Liver (tissue), 8 donors: ENCODE measurements at regions not wholly inside any gene's neighbourhood (a gene's known extent, or its start where the extent isn't known, plus 50 kb on each side); places are given as distances from the start of the nearest gene placed in this dataset.

Experiments used
- DNase-seq: peaks from one replicate; pipeline ENCODE4 v3.0.0-alpha.2; 2017; ENCODE audit warnings: low spot score
- H3K27ac ChIP-seq, 2 donors: one replicate each; pipeline ENCODE4 v1.7.0; 2013; ENCODE audit warnings: inconsistent platforms in 2 of 2, low read length in 2 of 2, control low read depth in 1 of 2, low read depth in 1 of 2, mild to moderate bottlenecking in 1 of 2
- H3K27me3 ChIP-seq, 4 donors: one replicate each; pipeline versions ENCODE4 v1.6.1 to v1.7.0; 2013; ENCODE audit warnings: low read length in 3 of 4, inconsistent platforms in 1 of 4, mild to moderate bottlenecking in 1 of 4, moderate library complexity in 1 of 4; ENCODE audit not compliant: control insufficient read depth in 4 of 4, insufficient read depth in 4 of 4
- H3K36me3 ChIP-seq, 4 donors: one replicate each; pipeline versions ENCODE4 v1.6.1 to v1.7.0; 2013; ENCODE audit warnings: low read length in 3 of 4, mild to moderate bottlenecking in 3 of 4, low read depth in 1 of 4, moderate library complexity in 1 of 4; ENCODE audit not compliant: control insufficient read depth in 4 of 4, insufficient read depth in 3 of 4
- H3K4me1 ChIP-seq, 4 donors: one replicate each; pipeline versions ENCODE4 v1.6.1 to v1.7.0; 2013; ENCODE audit warnings: low read length in 3 of 4, mild to moderate bottlenecking in 3 of 4, moderate library complexity in 1 of 4; ENCODE audit not compliant: control insufficient read depth in 4 of 4, insufficient read depth in 4 of 4
- H3K4me3 ChIP-seq, 3 donors: one replicate each; pipeline versions ENCODE4 v1.6.1 to v1.7.0; 2013; ENCODE audit warnings: low read length in 3 of 3, control low read depth in 1 of 3, low read depth in 1 of 3, mild to moderate bottlenecking in 1 of 3
- H3K9ac ChIP-seq, 2 donors: one replicate each; pipeline ENCODE4 v1.7.0; 2013; ENCODE audit warnings: low read length in 2 of 2, mild to moderate bottlenecking in 2 of 2, moderate library complexity in 2 of 2, control low read depth in 1 of 2, low read depth in 1 of 2
- H3K9me3 ChIP-seq, 4 donors: one replicate each; pipeline versions ENCODE4 v1.6.1 to v1.7.0; 2013; ENCODE audit warnings: low read length in 3 of 4; ENCODE audit not compliant: control insufficient read depth in 4 of 4
- EGR1 ChIP-seq, 2 donors: IDR thresholded peaks; 2 replicates each; pipeline ENCODE4 v1.6.1; 2016 to 2018; ENCODE audit warnings: antibody characterized with exemption in 2 of 2, low read depth in 2 of 2
- FOXA1 ChIP-seq: IDR thresholded peaks from 2 replicates; pipeline ENCODE4 v1.6.1; 2016; ENCODE audit warnings: antibody characterized with exemption
- FOXA2 ChIP-seq: IDR thresholded peaks from 2 replicates; pipeline ENCODE4 v1.6.1; 2016; ENCODE audit warnings: antibody characterized with exemption
- GABPA ChIP-seq, 2 donors: IDR thresholded peaks in 1 of 2; conservative IDR thresholded peaks in 1 of 2; 2 replicates each; pipeline ENCODE4 v1.6.1; 2016; ENCODE audit warnings: antibody characterized with exemption in 2 of 2, mild to moderate bottlenecking in 1 of 2, moderate library complexity in 1 of 2
- HNF4A ChIP-seq, 2 donors: conservative IDR thresholded peaks; 2 replicates each; pipeline ENCODE4 v1.6.1; 2016; ENCODE audit warnings: antibody characterized with exemption in 2 of 2, mild to moderate bottlenecking in 2 of 2
- HNF4G ChIP-seq: IDR thresholded peaks from 2 replicates; pipeline ENCODE4 v1.6.1; 2016; ENCODE audit warnings: antibody characterized with exemption
- JUND ChIP-seq, 2 donors: IDR thresholded peaks; 2 replicates each; pipeline ENCODE4 v1.6.1; 2016; ENCODE audit warnings: antibody characterized with exemption in 2 of 2
- RAD21 ChIP-seq, 2 donors: IDR thresholded peaks; 2 replicates each; pipeline ENCODE4 v1.6.1; 2016; ENCODE audit warnings: antibody characterized with exemption in 2 of 2, mild to moderate bottlenecking in 2 of 2
- SP1 ChIP-seq: IDR thresholded peaks from 2 replicates; pipeline ENCODE4 v1.6.1; 2018; ENCODE audit warnings: antibody characterized with exemption, mild to moderate bottlenecking
- TAF1 ChIP-seq: conservative IDR thresholded peaks from 2 replicates; pipeline ENCODE4 v1.6.1; 2016; ENCODE audit warnings: antibody characterized with exemption, mild to moderate bottlenecking
- YY1 ChIP-seq: IDR thresholded peaks from 2 replicates; pipeline ENCODE4 v1.6.1; 2016; ENCODE audit warnings: antibody characterized with exemption, mild to moderate bottlenecking
- WGBS: extraction: QIAGEN DNeasy Blood & Tissue Kit; methylation state at CpG from one replicate; pipeline ENCODE4 v1.1.7; 2013; 5-methylcytosine and 5-hydroxymethylcytosine counted together
- TF ChIP-seq, protein P1 (sequence below): fragments of 150-350 bp; IDR thresholded peaks from 2 replicates; pipeline ENCODE4 v1.5.1; 2017; ENCODE audit warnings: improper control_type of control experiment, low read depth, low read length; ENCODE audit not compliant: missing input control
- TF ChIP-seq, protein P2 (sequence below): IDR thresholded peaks from 2 replicates; pipeline ENCODE4 v1.6.1; 2016; ENCODE audit warnings: antibody characterized with exemption, mild to moderate bottlenecking
- TF ChIP-seq, protein P3 (sequence below): IDR thresholded peaks from 2 replicates; pipeline ENCODE4 v1.6.1; 2016; ENCODE audit warnings: antibody characterized with exemption
- TF ChIP-seq, protein P4 (sequence below): IDR thresholded peaks from 2 replicates; pipeline ENCODE4 v1.6.1; 2016; ENCODE audit warnings: antibody characterized with exemption
- TF ChIP-seq, protein P5 (sequence below): IDR thresholded peaks from 2 replicates; pipeline ENCODE4 v1.6.1; 2016; ENCODE audit warnings: antibody characterized with exemption
- donor health status: healthy.
- donor health status: healthy.
- donor health status: healthy.
- donor health status: healthy.
- donor health status: healthy.

DNA sequence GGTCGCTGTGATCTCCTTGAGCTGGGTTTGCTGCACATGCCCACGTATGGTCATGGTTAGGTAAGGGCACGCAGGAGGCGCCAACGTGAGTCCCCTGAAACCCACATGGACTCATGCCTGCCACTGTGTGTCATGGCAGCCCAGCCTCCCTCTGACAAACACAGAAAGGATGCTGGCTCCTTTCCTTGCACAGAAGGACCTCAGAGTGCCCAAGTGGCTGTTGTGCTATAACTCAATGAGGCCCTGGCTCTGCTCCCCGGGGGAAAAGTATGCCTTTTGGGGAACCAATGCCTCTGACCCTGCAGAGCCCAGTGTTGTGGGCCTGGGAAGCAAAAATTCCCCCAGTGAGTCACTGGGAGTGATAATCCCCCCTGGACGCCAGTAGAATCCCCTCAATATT, 233.9 kb downstream of the VAPA start:
- 86% methylated on average over 7 of the region's 7 CpGs for WGBS
- TF ChIP-seq EGR1 (IDR thresholded peaks at IDR 0.05; ENCODE audit: low read depth in 2 of 2) (no peak), HNF4A (conservative IDR thresholded peaks at IDR 0.05) (no peak), GABPA (IDR thresholded peaks at IDR 0.05 in 1 of 2, conservative IDR thresholded peaks at IDR 0.05 in 1 of 2) (no peak), FOXA2 (no peak)
- TF ChIP-seq, protein P1, sequence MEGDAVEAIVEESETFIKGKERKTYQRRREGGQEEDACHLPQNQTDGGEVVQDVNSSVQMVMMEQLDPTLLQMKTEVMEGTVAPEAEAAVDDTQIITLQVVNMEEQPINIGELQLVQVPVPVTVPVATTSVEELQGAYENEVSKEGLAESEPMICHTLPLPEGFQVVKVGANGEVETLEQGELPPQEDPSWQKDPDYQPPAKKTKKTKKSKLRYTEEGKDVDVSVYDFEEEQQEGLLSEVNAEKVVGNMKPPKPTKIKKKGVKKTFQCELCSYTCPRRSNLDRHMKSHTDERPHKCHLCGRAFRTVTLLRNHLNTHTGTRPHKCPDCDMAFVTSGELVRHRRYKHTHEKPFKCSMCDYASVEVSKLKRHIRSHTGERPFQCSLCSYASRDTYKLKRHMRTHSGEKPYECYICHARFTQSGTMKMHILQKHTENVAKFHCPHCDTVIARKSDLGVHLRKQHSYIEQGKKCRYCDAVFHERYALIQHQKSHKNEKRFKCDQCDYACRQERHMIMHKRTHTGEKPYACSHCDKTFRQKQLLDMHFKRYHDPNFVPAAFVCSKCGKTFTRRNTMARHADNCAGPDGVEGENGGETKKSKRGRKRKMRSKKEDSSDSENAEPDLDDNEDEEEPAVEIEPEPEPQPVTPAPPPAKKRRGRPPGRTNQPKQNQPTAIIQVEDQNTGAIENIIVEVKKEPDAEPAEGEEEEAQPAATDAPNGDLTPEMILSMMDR = no peak
- TF ChIP-seq, protein P2, sequence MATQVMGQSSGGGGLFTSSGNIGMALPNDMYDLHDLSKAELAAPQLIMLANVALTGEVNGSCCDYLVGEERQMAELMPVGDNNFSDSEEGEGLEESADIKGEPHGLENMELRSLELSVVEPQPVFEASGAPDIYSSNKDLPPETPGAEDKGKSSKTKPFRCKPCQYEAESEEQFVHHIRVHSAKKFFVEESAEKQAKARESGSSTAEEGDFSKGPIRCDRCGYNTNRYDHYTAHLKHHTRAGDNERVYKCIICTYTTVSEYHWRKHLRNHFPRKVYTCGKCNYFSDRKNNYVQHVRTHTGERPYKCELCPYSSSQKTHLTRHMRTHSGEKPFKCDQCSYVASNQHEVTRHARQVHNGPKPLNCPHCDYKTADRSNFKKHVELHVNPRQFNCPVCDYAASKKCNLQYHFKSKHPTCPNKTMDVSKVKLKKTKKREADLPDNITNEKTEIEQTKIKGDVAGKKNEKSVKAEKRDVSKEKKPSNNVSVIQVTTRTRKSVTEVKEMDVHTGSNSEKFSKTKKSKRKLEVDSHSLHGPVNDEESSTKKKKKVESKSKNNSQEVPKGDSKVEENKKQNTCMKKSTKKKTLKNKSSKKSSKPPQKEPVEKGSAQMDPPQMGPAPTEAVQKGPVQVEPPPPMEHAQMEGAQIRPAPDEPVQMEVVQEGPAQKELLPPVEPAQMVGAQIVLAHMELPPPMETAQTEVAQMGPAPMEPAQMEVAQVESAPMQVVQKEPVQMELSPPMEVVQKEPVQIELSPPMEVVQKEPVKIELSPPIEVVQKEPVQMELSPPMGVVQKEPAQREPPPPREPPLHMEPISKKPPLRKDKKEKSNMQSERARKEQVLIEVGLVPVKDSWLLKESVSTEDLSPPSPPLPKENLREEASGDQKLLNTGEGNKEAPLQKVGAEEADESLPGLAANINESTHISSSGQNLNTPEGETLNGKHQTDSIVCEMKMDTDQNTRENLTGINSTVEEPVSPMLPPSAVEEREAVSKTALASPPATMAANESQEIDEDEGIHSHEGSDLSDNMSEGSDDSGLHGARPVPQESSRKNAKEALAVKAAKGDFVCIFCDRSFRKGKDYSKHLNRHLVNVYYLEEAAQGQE = no peak
- Histone ChIP-seq H3K27ac (no peak overlapping the region), H3K9ac (no peak overlapping the region), H3K4me3 (no peak overlapping the region), H3K36me3 (no peaks in the 10 kb centered on the region), H3K27me3 (no peaks in the 10 kb centered on the region), H3K9me3 (no peaks in the 10 kb centered on the region), H3K4me1 (no peaks in the 10 kb centered on the region)
- peak; percentile 23 for DNase-seq

DNA sequence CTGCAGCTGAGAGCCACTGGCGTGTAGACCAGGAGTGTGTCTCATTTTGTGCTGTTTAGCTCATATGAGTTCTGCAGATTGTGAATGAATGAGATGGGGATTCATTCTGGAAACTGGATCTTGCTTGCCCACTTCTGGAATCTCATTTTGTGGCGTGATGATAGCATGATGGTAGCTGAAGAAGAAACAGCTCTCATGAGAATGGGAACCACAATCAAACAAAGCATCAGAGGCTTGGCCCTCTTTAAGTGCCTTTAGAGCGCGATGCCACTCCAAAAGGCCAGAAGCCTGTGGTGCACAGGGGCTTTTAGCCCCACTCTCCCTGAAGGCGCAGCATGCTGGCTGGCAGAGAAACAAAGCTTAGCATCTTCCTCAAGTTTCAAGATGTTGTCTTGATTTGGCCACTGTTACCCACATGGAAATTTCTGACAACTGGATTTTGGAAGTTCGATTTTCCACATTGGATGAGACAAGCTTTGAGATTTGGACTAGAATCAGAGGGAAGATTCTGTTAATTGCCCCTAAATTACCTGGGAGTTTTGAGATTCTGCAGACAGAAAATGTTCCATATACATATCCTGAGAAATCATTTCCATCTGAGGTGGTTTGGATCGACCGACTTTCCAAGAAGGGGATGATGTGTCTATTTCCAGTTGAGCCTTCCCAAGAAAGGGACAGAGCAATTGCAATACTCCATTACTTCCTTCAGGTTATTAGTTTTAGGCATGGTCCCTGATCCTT, 234.5 kb downstream of the VAPA start:
- H3K36me3 ChIP-seq = no peaks in the 10 kb centered on the region
- no peaks in the 10 kb centered on the region for H3K27me3 ChIP-seq
- no peak for TF ChIP-seq HNF4G
- TF ChIP-seq, protein P2 = no peak
- no peak for TF ChIP-seq FOXA2
- no peak for TF ChIP-seq SP1
- TF ChIP-seq, protein P3, sequence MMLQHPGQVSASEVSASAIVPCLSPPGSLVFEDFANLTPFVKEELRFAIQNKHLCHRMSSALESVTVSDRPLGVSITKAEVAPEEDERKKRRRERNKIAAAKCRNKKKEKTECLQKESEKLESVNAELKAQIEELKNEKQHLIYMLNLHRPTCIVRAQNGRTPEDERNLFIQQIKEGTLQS = no peak
- TF ChIP-seq GABPA (IDR thresholded peaks at IDR 0.05 in 1 of 2, conservative IDR thresholded peaks at IDR 0.05 in 1 of 2) = no peak
- no peak for TF ChIP-seq FOXA1
- no peak for TF ChIP-seq RAD21 (IDR thresholded peaks at IDR 0.05)
- TF ChIP-seq TAF1 = no peak
- TF ChIP-seq, protein P4, sequence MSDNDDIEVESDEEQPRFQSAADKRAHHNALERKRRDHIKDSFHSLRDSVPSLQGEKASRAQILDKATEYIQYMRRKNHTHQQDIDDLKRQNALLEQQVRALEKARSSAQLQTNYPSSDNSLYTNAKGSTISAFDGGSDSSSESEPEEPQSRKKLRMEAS = no peak
- TF ChIP-seq YY1 = no peak
- no peak for TF ChIP-seq JUND (IDR thresholded peaks at IDR 0.05)
- TF ChIP-seq, protein P5, sequence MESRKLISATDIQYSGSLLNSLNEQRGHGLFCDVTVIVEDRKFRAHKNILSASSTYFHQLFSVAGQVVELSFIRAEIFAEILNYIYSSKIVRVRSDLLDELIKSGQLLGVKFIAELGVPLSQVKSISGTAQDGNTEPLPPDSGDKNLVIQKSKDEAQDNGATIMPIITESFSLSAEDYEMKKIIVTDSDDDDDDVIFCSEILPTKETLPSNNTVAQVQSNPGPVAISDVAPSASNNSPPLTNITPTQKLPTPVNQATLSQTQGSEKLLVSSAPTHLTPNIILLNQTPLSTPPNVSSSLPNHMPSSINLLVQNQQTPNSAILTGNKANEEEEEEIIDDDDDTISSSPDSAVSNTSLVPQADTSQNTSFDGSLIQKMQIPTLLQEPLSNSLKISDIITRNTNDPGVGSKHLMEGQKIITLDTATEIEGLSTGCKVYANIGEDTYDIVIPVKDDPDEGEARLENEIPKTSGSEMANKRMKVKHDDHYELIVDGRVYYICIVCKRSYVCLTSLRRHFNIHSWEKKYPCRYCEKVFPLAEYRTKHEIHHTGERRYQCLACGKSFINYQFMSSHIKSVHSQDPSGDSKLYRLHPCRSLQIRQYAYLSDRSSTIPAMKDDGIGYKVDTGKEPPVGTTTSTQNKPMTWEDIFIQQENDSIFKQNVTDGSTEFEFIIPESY = no peak
- no peaks in the 10 kb centered on the region for H3K9me3 ChIP-seq
- H3K9ac ChIP-seq = no peak overlapping the region
- no peak overlapping the region for H3K4me3 ChIP-seq
- H3K27ac ChIP-seq = no peak overlapping the region
- peak; percentile 2 for DNase-seq
- H3K4me1 ChIP-seq = no peaks in the 10 kb centered on the region
- WGBS = 89% methylated on average over 8 of the region's 8 CpGs
